ENCODE measurements at regions not wholly inside any gene's neighbourhood (a gene's known extent, or its start where the extent isn't known, plus 50 kb on each side); places are given as distances from the start of the nearest gene placed in this dataset.

- no peak for TF ChIP-seq CTCF (IDR thresholded peaks at IDR 0.05)
- no peak for TF ChIP-seq EZH2 (IDR thresholded peaks at IDR 0.05)
These were observed 131.5 kb upstream of the HNRNPU start for GRCh38 chr1:244995602-244996400.
